Hepatocyte (in vitro differentiated cells): ENCODE measurements at regions not wholly inside any gene's neighbourhood (a gene's known extent, or its start where the extent isn't known, plus 50 kb on each side); places are given as distances from the start of the nearest gene placed in this dataset.
A peak's percentile ranks its signal among the peaks of the same experiment; 100 is the strongest.

Experiments used
- DNase-seq: peaks from one replicate; pipeline ENCODE4 v3.0.0-alpha.2; 2016; ENCODE audit warnings: low spot score
- H2AFZ ChIP-seq: fragments of 200-600 bp; sonication (generic); 2 replicates; pipeline ENCODE4 v1.6.0; 2016; ENCODE audit warnings: antibody characterized with exemption, mild to moderate bottlenecking
- H3K27ac ChIP-seq: fragments of 200-600 bp; sonication (generic); 2 replicates; pipeline ENCODE4 v1.5.1; 2016; ENCODE audit warnings: mild to moderate bottlenecking
- H3K27me3 ChIP-seq: fragments of 200-600 bp; sonication (generic); 2 replicates; pipeline ENCODE4 v1.6.1; 2016
- H3K36me3 ChIP-seq: fragments of 200-600 bp; sonication (generic); replicated peaks from 2 replicates; pipeline ENCODE4 v1.5.1; 2016; ENCODE audit warnings: low read depth; ENCODE audit not compliant: insufficient read depth
- H3K4me1 ChIP-seq: fragments of 200-600 bp; sonication (generic); 2 replicates; pipeline ENCODE4 v1.5.1; 2016; ENCODE audit warnings: mild to moderate bottlenecking, moderate library complexity; ENCODE audit not compliant: insufficient read depth
- H3K4me2 ChIP-seq: fragments of 200-600 bp; sonication (generic); 2 replicates; pipeline ENCODE4 v1.6.0; 2016
- H3K4me3 ChIP-seq: fragments of 200-600 bp; sonication (generic); 2 replicates; pipeline ENCODE4 v1.5.1; 2016; ENCODE audit warnings: mild to moderate bottlenecking
- H3K79me2 ChIP-seq: fragments of 200-600 bp; sonication (generic); 2 replicates; pipeline ENCODE4 v1.6.0; 2017; ENCODE audit warnings: mild to moderate bottlenecking
- H3K9me2 ChIP-seq: fragments of 200-600 bp; sonication (generic); replicated peaks from 2 replicates; pipeline ENCODE4 v1.6.0; 2017; ENCODE audit warnings: mild to moderate bottlenecking; ENCODE audit not compliant: insufficient read depth
- H3K9me3 ChIP-seq: fragments of 200-600 bp; sonication (generic); 2 replicates; pipeline ENCODE4 v1.5.1; 2016; ENCODE audit warnings: low read depth, mild to moderate bottlenecking
- H4K20me1 ChIP-seq: fragments of 200-600 bp; sonication (generic); 2 replicates; pipeline ENCODE4 v1.6.0; 2016; ENCODE audit warnings: mild to moderate bottlenecking; ENCODE audit not compliant: insufficient read depth, poor library complexity, severe bottlenecking
- EZH2 ChIP-seq: fragments of 200-600 bp; sonication (generic); IDR thresholded peaks from 2 replicates; pipeline ENCODE4 v1.6.1; 2016; ENCODE audit warnings: antibody characterized with exemption, mild to moderate bottlenecking, borderline replicate concordance
- EZH2phosphoT487 ChIP-seq: fragments of 200-600 bp; sonication (generic); IDR thresholded peaks from one replicate; pipeline ENCODE4 v1.6.1; 2018; ENCODE audit warnings: antibody characterized with exemption, mild to moderate bottlenecking, low read depth, moderate library complexity; ENCODE audit not compliant: unreplicated experiment, severe bottlenecking
- WGBS: methylation state at CpG from one replicate; pipeline ENCODE4 v1.1.6; 2016; ENCODE audit warnings: low lambda C conversion rate; ENCODE audit errors: missing lambda C conversion rate; 5-methylcytosine and 5-hydroxymethylcytosine counted together
- TF ChIP-seq, protein P1 (sequence below): fragments of 200-600 bp; sonication (generic); IDR thresholded peaks from 2 replicates; pipeline ENCODE4 v1.5.1; 2016; ENCODE audit warnings: antibody characterized with exemption, mild to moderate bottlenecking; ENCODE audit not compliant: poor library complexity

DNA sequence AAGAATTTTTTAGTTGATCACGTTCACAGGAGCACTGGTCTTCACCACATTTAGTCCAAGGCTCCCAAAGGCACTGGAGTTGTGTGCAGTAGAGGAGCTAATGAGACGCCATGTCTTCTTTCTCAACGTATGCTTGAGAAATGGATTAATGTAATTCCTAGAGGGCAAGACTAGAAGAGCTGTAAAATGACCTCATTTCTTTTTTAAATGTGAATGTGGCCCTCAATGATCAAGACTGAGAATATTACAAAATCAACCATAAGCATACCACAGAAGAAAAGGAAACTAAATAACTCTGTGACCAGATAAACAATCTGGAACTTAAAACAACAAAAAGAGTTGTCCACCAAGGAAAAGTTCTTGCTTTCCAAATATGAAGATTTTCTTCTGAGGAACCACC is 112.1 kb upstream of the THBS1 start:
- Histone ChIP-seq H3K27ac (no peak overlapping the region), H3K9me2 (no peaks in the 10 kb centered on the region), H4K20me1 (no peaks in the 10 kb centered on the region), H3K4me2 (no peak overlapping the region), H3K79me2 (no peaks in the 10 kb centered on the region), H3K36me3 (no peaks in the 10 kb centered on the region), H3K9me3 (no peaks in the 10 kb centered on the region), H3K4me1 (peaks cover 6% of the 10 kb centered on the region), H3K27me3 (no peaks in the 10 kb centered on the region), H2AFZ (no peak overlapping the region), H3K4me3 (no peak overlapping the region)
- no peak for DNase-seq
- TF ChIP-seq, protein P1, sequence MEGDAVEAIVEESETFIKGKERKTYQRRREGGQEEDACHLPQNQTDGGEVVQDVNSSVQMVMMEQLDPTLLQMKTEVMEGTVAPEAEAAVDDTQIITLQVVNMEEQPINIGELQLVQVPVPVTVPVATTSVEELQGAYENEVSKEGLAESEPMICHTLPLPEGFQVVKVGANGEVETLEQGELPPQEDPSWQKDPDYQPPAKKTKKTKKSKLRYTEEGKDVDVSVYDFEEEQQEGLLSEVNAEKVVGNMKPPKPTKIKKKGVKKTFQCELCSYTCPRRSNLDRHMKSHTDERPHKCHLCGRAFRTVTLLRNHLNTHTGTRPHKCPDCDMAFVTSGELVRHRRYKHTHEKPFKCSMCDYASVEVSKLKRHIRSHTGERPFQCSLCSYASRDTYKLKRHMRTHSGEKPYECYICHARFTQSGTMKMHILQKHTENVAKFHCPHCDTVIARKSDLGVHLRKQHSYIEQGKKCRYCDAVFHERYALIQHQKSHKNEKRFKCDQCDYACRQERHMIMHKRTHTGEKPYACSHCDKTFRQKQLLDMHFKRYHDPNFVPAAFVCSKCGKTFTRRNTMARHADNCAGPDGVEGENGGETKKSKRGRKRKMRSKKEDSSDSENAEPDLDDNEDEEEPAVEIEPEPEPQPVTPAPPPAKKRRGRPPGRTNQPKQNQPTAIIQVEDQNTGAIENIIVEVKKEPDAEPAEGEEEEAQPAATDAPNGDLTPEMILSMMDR, result no peak
- no peak for TF ChIP-seq EZH2phosphoT487
- no peak for TF ChIP-seq EZH2
- WGBS, result 90% methylated on average over 3 of the region's 3 CpGs

DNA sequence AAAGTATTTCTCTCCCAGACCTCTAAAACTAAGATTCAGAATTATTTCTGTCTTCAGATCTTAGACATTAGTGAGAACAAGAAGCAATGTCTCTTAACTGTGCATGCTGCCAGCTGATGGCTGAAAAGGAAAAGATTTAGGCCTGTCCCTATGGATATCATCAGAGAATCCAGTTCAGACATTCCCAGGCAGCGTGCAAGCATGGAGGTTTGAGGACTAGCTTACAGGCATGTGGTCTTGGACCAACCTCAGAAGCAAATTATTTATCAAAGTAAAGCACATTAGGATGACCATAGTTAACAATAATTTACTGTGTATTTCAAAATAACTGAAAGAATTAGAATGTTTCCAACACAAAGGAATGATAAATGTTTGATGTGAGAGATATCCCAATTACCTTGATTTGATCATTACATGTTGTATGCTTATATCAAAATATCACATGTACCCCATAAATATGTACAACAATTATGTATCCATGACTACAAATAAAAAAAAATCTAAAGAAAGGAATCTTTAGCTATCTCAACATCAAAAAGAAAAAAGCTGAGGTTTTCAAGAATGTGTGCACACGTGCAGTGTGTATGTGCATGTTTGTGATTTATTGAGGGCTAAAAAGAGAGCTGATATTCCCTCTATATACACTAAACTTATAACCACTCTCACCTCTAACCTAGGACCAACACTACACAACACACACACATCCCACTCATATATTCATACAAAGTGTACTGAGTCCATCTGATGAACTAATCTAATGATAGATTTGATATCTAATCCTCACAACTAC is 108.9 kb upstream of the THBS1 start:
- WGBS, result 83% methylated on average over 2 of the region's 2 CpGs
- Histone ChIP-seq H3K27ac (peak overlapping the region; percentile 94), H3K4me2 (no peak overlapping the region), H3K79me2 (no peaks in the 10 kb centered on the region), H3K36me3 (no peaks in the 10 kb centered on the region), H3K4me1 (no peaks in the 10 kb centered on the region), H3K4me3 (no peak overlapping the region), H3K9me2 (no peaks in the 10 kb centered on the region), H4K20me1 (no peaks in the 10 kb centered on the region), H2AFZ (no peak overlapping the region), H3K9me3 (no peaks in the 10 kb centered on the region), H3K27me3 (no peaks in the 10 kb centered on the region)
- TF ChIP-seq EZH2 (no peak), EZH2phosphoT487 (no peak)
- TF ChIP-seq, protein P1, result no peak
- DNase-seq, result no peak

DNA sequence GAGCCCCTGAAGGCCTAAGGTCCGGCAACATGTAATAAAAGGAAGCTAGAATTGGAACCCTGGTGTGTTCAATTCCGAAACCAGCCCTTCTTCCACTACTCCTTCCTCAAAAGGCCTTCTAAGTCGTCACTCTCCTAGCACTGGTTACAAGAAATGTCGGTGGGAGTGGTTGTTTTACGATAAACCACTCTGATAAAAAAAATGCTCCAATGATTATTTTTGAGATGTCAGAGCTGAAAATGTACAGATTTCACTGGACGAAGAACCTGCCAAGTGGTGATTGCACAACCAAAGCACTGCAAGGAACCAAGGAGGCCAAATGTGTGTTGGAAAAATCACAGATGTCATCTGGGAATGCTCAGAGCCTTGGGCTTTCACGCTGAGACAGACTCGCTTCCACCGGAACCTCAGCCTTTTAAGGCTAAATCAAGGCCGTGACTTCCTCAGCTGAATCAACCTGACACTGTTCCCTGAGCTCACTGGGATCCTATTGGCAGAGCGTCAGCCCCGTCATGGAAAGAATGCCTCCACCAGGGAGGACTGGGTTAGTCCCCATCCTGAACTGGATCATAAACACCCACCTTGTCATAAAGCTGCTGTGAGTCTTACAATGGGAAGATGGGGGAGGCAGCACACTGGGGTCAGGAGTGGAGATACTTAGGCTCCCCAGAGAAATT is 108.1 kb upstream of the THBS1 start:
- H3K4me1 ChIP-seq, result no peaks in the 10 kb centered on the region

More for the DNA sequence above, 108.1 kb upstream of the THBS1 start:
- peak; percentile 83 for DNase-seq
- TF ChIP-seq, protein P1, result no peak
- TF ChIP-seq EZH2phosphoT487, result no peak
- TF ChIP-seq EZH2, result no peak
- Histone ChIP-seq H3K4me2 (no peak overlapping the region), H3K9me2 (no peaks in the 10 kb centered on the region), H4K20me1 (no peaks in the 10 kb centered on the region), H3K36me3 (no peaks in the 10 kb centered on the region), H3K27me3 (no peaks in the 10 kb centered on the region), H3K4me3 (no peak overlapping the region), H3K79me2 (no peaks in the 10 kb centered on the region), H2AFZ (no peak overlapping the region), H3K27ac (peak overlapping the region; percentile 94), H3K9me3 (no peaks in the 10 kb centered on the region)
- 61% methylated on average over 12 of the region's 12 CpGs for WGBS
